GM23248 (cell line): ENCODE measurements at regions not wholly inside any gene's neighbourhood (a gene's known extent, or its start where the extent isn't known, plus 50 kb on each side); places are given as distances from the start of the nearest gene placed in this dataset.

Experiments
- DNase-seq: peaks from one replicate; pipeline ENCODE4 v3.0.0-alpha.2; 2015
- H2AFZ ChIP-seq: fragments of 200-600 bp; sonication (generic); 2 replicates; pipeline ENCODE4 v1.6.1; 2016; ENCODE audit warnings: antibody characterized with exemption
- H3F3A ChIP-seq: fragments of 200-600 bp; sonication (generic); 2 replicates; pipeline ENCODE4 v1.6.1; 2016; ENCODE audit warnings: mild to moderate bottlenecking, antibody characterized with exemption, mixed run types; ENCODE audit not compliant: insufficient read depth
- H3K27ac ChIP-seq: fragments of 200-600 bp; sonication (generic); 2 replicates; pipeline ENCODE4 v1.5.1; 2016; ENCODE audit warnings: mild to moderate bottlenecking
- H3K27me3 ChIP-seq: fragments of 200-600 bp; sonication (generic); replicated peaks from 2 replicates; pipeline ENCODE4 v1.6.1; 2016; ENCODE audit warnings: mild to moderate bottlenecking; ENCODE audit not compliant: insufficient read depth
- H3K36me3 ChIP-seq: fragments of 200-600 bp; sonication (generic); 2 replicates; pipeline ENCODE4 v1.6.1; 2016; ENCODE audit warnings: low read depth, mild to moderate bottlenecking
- H3K4me1 ChIP-seq: fragments of 200-600 bp; sonication (generic); 2 replicates; pipeline ENCODE4 v1.6.1; 2016; ENCODE audit warnings: mild to moderate bottlenecking; ENCODE audit not compliant: insufficient read depth
- H3K4me2 ChIP-seq: fragments of 200-600 bp; sonication (generic); one replicate; pipeline ENCODE4 v1.6.1; 2016; ENCODE audit warnings: mild to moderate bottlenecking; ENCODE audit not compliant: unreplicated experiment
- H3K4me3 ChIP-seq: fragments of 200-600 bp; sonication (generic); 2 replicates; pipeline ENCODE4 v1.5.1; 2016; ENCODE audit warnings: mild to moderate bottlenecking
- H3K79me2 ChIP-seq: fragments of 200-600 bp; sonication (generic); 2 replicates; pipeline ENCODE4 v1.6.1; 2016; ENCODE audit warnings: mild to moderate bottlenecking; ENCODE audit not compliant: insufficient read depth
- H3K9ac ChIP-seq: fragments of 200-600 bp; sonication (generic); 2 replicates; pipeline ENCODE4 v1.6.1; 2016; ENCODE audit warnings: mild to moderate bottlenecking
- H3K9me2 ChIP-seq: fragments of 200-600 bp; sonication (generic); 2 replicates; pipeline ENCODE4 v1.6.1; 2016; ENCODE audit warnings: mixed run types, mild to moderate bottlenecking, moderate library complexity; ENCODE audit not compliant: insufficient read depth
- H3K9me3 ChIP-seq: fragments of 200-600 bp; sonication (generic); one replicate; pipeline ENCODE4 v1.6.1; 2017; ENCODE audit warnings: low read depth
- H4K20me1 ChIP-seq: fragments of 200-600 bp; sonication (generic); 2 replicates; pipeline ENCODE4 v1.6.0; 2016; ENCODE audit not compliant: insufficient read depth
- EZH2 ChIP-seq: fragments of 200-600 bp; sonication (generic); IDR thresholded peaks from 2 replicates; pipeline ENCODE4 v1.6.1; 2018; ENCODE audit warnings: antibody characterized with exemption, mild to moderate bottlenecking; ENCODE audit not compliant: insufficient read depth, poor library complexity, severe bottlenecking
- EZH2phosphoT487 ChIP-seq: fragments of 200-600 bp; sonication (generic); IDR thresholded peaks from 2 replicates; pipeline ENCODE4 v1.6.1; 2018; ENCODE audit warnings: antibody characterized with exemption, moderate library complexity, mild to moderate bottlenecking, low read depth; ENCODE audit not compliant: insufficient read depth
- WGBS, 2 experiments: methylation state at CpG; one replicate each; pipeline ENCODE4 v1.1.6; 2015 to 2017; ENCODE audit warnings: low lambda C conversion rate in 2 of 2, low coverage in 1 of 2; ENCODE audit errors: missing lambda C conversion rate in 2 of 2; 5-methylcytosine and 5-hydroxymethylcytosine counted together
- in situ Hi-C: fragments of 300-500 bp; cut with MboI; formaldehyde crosslinking; loops from 2 replicates; pipeline ENCODE4 v1.15.0; 2020

DNA sequence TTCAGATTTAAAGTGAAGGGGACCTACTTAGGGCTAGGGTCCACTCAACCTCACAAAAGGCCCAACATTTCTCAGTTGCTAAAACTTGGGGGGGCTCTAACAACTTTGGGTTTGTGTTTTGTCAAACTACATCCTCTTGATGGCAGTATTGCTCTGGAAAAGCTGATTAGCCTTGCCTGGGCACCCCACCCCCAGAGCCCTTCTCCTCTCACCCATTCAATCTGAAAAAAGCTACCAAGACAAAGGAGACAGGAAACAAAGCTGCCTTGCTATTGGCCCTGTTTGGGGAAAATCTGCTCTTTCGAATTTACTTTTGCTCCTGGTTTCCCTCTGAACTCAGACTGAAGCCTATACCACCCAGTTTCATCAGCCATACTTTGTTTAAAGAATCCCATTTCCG lies 195.2 kb upstream of the STK26 start:
- in situ Hi-C loops: loop anchor here (25.0 kb wide), 1 partner anchor 784 kb away; no protein-coding TSS in a partner anchor
- Histone ChIP-seq H3K4me2 (no peak overlapping the region), H3F3A (no peaks in the 10 kb centered on the region), H3K4me1 (no peaks in the 10 kb centered on the region), H2AFZ (no peak overlapping the region), H3K9me3 (no peaks in the 10 kb centered on the region), H3K27ac (no peak overlapping the region), H3K4me3 (no peak overlapping the region), H3K9ac (no peak overlapping the region), H3K9me2 (no peaks in the 10 kb centered on the region), H3K79me2 (no peaks in the 10 kb centered on the region), H4K20me1 (no peaks in the 10 kb centered on the region), H3K27me3 (no peaks in the 10 kb centered on the region), H3K36me3 (no peaks in the 10 kb centered on the region)
- WGBS, 2 experiments: 44 to 61% methylated on average over 2 of the region's 2 CpGs
- TF ChIP-seq EZH2 (no peak), EZH2phosphoT487 (no peak)
- DNase-seq: peak; percentile 19

DNA sequence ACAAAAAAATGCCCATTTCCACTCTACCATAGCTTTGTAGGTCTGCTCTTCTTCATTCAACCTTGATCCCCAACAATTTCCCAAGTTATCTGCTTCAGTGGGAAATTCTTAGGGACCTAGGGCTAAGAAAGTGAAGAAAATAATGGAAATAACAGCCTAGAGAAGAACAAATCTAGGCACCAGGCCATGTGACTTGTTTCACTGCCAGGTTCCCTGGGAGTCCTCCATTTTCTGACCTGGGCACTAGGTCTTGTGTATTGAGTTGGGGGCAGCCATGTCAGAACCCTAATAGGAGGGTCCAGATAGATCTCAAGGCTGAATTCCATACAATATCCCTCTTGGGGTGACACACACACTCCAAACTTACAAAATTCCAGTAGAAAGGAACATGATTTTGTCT lies 194.6 kb upstream of the STK26 start:
- no peak overlapping the region for H3K27ac ChIP-seq
- H3K4me1 ChIP-seq: no peaks in the 10 kb centered on the region
- no peaks in the 10 kb centered on the region for H3K9me3 ChIP-seq
- no peak for DNase-seq
- no peak overlapping the region for H3K4me2 ChIP-seq
- H3K9ac ChIP-seq: no peak overlapping the region
- in situ Hi-C loops: loop anchor here (25.0 kb wide), 1 partner anchor 784 kb away; no protein-coding TSS in a partner anchor
- no peaks in the 10 kb centered on the region for H3K9me2 ChIP-seq
- no peaks in the 10 kb centered on the region for H3K79me2 ChIP-seq
- no peaks in the 10 kb centered on the region for H4K20me1 ChIP-seq
- H2AFZ ChIP-seq: no peak overlapping the region
- no peaks in the 10 kb centered on the region for H3F3A ChIP-seq
- H3K4me3 ChIP-seq: no peak overlapping the region
- H3K27me3 ChIP-seq: no peaks in the 10 kb centered on the region
- no peaks in the 10 kb centered on the region for H3K36me3 ChIP-seq
- no peak for TF ChIP-seq EZH2phosphoT487
- TF ChIP-seq EZH2: no peak

DNA sequence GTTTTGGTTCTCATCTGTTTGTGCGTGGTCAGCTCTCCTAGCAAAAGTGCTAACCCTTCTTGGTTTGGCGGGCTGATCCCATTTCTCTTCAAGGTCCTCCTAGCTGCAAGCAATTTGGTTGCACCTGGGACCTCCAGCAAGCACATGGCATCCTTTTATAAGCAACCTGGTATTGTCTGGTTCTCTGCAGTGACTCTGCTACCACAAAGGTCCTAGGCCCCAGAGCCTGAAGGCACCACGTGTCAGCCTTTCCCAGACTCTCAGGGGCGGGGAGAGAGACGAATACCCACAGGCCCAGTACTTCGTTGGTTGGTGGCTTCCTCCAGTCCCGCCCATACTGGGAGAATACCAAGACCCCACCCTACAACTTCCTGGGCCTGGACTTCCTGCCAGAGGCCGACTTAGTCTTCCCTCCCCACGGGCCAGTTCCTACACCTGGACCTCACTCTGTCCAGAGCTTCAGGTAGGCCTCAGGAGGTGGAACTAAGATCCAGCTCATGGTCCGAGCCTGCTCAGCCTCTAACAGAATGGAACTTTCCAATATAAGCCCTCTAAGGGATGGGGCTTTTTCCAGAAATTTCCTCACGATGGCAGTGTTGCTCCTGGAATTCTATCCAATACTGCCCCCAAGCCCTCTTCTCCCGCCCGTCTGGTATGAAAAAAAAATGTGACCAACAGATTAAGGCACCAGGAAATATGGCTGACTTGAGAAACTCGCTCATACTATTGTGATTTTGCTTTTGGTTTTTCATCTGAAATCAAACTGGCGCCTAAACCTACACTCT lies 192.5 kb upstream of the STK26 start:
- no peak overlapping the region for H3K4me3 ChIP-seq
- peak overlapping the region; percentile 62; the same call in 1 of the 2 replicates for H2AFZ ChIP-seq
- H4K20me1 ChIP-seq: no peaks in the 10 kb centered on the region
- 63 to 67% methylated on average over 12 to 14 of the region's 15 CpGs for WGBS, 2 experiments
- H3K9ac ChIP-seq: no peak overlapping the region
- peak; percentile 42 for DNase-seq
- in situ Hi-C loops: loop anchor here (25.0 kb wide), 1 partner anchor 782 kb away; no protein-coding TSS in a partner anchor
- no peaks in the 10 kb centered on the region for H3K36me3 ChIP-seq
- no peaks in the 10 kb centered on the region for H3K9me3 ChIP-seq
- no peaks in the 10 kb centered on the region for H3F3A ChIP-seq
- no peaks in the 10 kb centered on the region for H3K4me1 ChIP-seq
- H3K27me3 ChIP-seq: no peaks in the 10 kb centered on the region
- no peak overlapping the region for H3K4me2 ChIP-seq
- no peaks in the 10 kb centered on the region for H3K9me2 ChIP-seq
- no peak overlapping the region for H3K27ac ChIP-seq
- no peaks in the 10 kb centered on the region for H3K79me2 ChIP-seq
- TF ChIP-seq EZH2phosphoT487 (no peak), EZH2 (no peak)

DNA sequence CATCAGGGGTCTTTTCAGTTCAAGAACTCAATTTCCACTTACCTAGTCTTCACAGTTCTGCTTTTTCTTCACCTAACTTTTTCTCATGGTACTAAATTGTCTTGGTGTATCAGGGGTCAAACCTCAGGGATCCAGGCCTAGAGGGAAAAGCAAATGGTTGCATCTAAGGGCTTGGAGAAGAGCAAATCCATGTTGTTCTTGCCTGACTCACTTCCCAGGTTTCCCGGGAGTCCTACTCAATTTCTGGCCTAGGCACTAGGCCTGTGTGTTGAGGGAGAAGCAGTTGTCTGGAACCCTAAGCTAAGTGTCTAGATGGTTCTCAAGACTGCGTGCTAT lies 191.9 kb upstream of the STK26 start:
- 87 to 91% methylated on average over 2 of the region's 2 CpGs for WGBS, 2 experiments
- no peaks in the 10 kb centered on the region for H4K20me1 ChIP-seq
- no peak for DNase-seq
- TF ChIP-seq EZH2 (no peak), EZH2phosphoT487 (no peak)
- in situ Hi-C loops: loop anchor here (25.0 kb wide), 1 partner anchor 781 kb away; no protein-coding TSS in a partner anchor
- H3K79me2 ChIP-seq: no peaks in the 10 kb centered on the region
- no peaks in the 10 kb centered on the region for H3K27me3 ChIP-seq
- H3F3A ChIP-seq: no peaks in the 10 kb centered on the region
- no peak overlapping the region for H3K27ac ChIP-seq
- no peak overlapping the region for H3K4me3 ChIP-seq
- no peak overlapping the region for H3K9ac ChIP-seq
- H3K9me3 ChIP-seq: no peaks in the 10 kb centered on the region
- no peaks in the 10 kb centered on the region for H3K4me1 ChIP-seq
- peak overlapping the region; percentile 62; the same call in 1 of the 2 replicates for H2AFZ ChIP-seq
- no peaks in the 10 kb centered on the region for H3K9me2 ChIP-seq
- H3K36me3 ChIP-seq: no peaks in the 10 kb centered on the region
- no peak overlapping the region for H3K4me2 ChIP-seq

DNA sequence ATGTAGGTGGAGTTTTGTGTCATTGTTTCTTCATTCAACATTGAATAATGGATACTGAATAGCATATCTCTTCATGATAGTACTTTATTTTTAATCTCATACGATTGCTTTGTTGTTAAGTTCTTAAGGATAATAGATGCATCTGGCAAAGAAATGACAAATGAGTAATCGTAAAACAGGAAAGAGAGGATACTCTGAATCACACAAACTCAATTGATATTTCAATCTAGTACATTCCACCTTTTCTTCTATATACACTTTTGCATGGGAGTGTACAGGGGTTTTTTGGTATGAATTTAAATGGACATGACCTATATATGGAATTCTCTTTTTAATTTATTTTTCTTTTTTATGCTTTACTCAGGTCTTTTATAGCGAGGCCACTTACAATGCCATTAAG lies 186.9 kb upstream of the STK26 start:
- Histone ChIP-seq H3K4me1 (no peaks in the 10 kb centered on the region), H3K9ac (no peak overlapping the region), H3K36me3 (no peaks in the 10 kb centered on the region), H3K27me3 (no peaks in the 10 kb centered on the region), H3K27ac (no peak overlapping the region), H2AFZ (no peak overlapping the region), H3K79me2 (no peaks in the 10 kb centered on the region), H3K9me2 (no peaks in the 10 kb centered on the region), H4K20me1 (no peaks in the 10 kb centered on the region), H3K4me3 (no peak overlapping the region), H3F3A (no peaks in the 10 kb centered on the region), H3K4me2 (no peak overlapping the region), H3K9me3 (no peaks in the 10 kb centered on the region)
- WGBS, 2 experiments: 39% methylated on average over 3 of the region's 3 CpGs
- in situ Hi-C loops: loop anchor here (25.0 kb wide), 1 partner anchor 776 kb away; no protein-coding TSS in a partner anchor
- no peak for DNase-seq
- no peak for TF ChIP-seq EZH2
- no peak for TF ChIP-seq EZH2phosphoT487
